HG03175 (cell line): ENCODE measurements at regions not wholly inside any gene's neighbourhood (a gene's known extent, or its start where the extent isn't known, plus 50 kb on each side); places are given as distances from the start of the nearest gene placed in this dataset.
"Not testable (repeated sequence)": the region's sequence is repeated elsewhere in the genome, so short reads cannot be mapped to it uniquely, and the experiment has no call there.

Source experiments
- ATAC-seq: cut with Tn5 transposase; IDR thresholded peaks from one replicate; pipeline ENCODE4 v1.9.1; 2021; ENCODE audit warnings: mild to moderate bottlenecking, moderate library complexity; ENCODE audit not compliant: unreplicated experiment

DNA sequence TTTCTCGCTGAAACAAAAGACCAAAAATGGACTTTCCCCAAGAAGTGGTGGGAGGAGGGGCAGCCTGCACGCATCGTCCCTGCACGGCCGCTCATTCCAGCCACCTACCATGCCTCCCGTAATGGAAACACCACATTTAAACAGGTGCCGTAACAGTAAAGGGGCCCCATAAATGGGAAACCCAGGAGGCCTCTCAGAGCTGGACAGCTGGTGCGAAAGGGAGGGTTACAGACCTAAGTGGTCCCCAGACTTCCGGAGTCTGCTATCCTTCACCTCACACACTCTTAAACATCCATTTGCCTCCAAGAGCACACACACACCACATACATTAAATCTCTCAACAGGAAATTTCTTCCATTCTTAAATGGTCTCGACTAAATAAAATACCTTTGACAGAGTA is 120.7 kb upstream of the SOD1 start:
- ATAC-seq: no peak

DNA sequence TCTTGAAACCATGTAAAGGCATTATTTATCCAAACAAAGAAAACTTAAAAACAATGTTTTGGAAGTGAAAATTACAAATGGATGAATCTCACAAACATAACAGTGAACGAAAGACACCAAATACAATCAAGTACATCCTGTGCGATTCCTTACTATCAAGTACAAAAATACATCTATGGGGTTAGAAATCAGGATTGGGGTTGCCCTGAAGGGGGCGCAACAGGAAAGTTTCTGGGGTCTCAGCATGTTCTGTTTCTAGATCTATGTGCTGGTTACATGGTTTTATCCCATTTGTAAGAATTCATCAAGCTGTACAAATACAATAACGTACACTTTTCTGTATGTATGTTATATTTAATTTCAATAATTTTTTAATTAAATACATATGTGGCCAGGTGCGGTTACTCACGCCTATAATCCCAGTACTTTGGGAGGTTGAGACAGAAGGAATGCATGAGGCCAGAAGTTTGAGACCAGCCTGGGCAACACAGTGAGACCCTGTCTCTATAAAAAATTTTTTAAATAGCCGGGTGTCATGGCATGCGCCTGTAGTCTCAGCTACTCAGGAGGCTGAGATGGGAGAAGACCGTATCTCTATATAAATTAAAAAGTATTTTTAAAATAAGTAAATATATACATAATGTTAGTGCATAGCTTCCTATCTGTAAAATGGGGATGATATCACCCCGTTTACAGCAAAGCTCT is 121.5 kb upstream of the SOD1 start:
- ATAC-seq: no peak

DNA sequence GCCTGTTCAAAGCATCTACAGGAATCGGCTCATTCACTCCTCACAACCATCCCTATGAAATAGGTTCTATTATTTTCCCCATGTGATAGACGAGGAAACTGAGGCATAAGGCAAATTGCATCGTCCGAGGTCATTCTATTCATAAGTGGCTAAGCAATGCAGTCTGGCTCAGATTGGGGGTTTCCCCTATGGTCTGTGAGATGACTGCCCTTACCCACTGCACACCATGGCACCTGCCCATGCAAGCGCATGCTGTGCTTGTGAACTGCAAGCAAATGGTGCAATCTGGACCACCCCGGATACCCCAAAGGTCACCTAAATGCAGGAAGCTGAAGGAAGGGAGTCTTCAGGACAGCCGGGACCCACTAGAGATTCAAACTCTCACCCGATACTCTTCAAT is 123.4 kb upstream of the SOD1 start:
- no peak for ATAC-seq

DNA sequence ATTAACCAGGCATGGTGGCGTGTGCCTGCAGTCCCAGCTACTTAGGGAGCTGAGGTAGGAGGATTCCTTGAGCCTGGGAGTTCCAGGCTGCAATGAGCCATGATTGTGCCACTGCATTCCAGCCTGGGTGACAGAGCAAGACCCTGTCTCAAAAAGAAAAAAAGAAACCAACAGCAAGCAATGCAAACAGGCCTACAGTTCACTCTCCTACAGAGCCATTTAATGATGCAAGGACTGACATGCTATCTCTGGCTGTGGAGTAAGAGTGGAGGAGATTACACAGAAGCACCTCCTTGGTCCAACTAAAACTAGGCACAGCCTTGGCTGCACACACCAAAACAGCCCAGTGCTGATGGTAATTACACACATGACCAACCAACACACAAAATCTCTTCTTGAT is 127.5 kb upstream of the SOD1 start:
- ATAC-seq: no peak

DNA sequence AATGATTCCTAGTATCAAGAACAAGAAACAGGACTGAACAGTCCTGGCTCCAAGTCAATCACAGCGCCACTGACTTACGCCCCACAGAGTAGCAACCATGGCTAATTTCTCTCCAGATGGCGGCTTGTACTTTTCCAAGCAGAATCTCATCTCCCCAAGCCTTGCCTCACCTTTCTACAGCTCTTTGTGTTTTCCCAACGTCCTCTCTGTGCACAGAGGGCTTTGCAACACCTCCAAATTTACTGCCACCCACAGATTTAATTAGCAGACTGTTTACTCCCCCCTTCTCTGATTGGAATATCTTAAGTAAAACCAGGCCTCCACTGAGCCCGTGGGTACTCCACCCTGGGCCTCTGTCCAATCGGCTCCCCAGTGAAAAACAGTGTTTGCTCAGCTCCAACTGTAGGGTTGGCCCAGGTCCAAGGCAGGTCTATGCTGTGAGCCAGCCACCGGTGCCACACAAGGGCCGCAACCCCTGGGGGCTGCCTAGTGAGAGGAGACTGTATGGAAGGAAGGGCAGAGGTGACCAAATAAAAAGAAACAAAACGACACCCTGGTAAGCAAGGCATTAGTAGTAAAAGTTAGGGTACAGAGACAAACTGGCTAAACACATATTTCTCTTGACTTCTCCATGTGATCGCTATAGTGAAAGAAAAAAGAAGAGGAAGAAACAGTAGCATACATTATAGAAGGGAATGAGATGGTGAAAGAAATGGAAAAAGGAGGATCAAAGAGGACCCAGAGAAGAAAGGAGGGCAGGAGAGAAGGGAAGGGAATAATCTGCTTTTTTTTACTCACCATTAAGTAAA is 128.4 kb upstream of the SOD1 start:
- no peak for ATAC-seq

DNA sequence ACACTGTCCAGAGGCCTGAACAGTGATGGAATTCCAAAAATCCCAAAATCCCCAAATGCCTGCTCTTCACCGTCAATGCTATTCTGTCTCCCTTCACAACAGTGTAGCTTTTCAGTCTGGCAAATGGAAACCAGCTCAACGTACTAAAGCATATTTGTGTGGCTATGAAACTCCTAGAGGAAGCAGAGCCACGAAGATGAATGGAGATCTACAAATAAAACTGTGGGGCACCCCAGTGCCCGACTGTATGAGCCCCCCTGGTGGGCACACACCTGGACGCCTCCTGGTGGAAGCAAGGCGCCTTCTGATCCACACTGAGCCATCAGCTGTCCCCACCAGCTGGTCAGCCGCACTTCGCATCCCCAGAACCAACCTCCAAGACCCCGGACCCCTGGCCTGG is 129.1 kb upstream of the SOD1 start:
- no peak for ATAC-seq

DNA sequence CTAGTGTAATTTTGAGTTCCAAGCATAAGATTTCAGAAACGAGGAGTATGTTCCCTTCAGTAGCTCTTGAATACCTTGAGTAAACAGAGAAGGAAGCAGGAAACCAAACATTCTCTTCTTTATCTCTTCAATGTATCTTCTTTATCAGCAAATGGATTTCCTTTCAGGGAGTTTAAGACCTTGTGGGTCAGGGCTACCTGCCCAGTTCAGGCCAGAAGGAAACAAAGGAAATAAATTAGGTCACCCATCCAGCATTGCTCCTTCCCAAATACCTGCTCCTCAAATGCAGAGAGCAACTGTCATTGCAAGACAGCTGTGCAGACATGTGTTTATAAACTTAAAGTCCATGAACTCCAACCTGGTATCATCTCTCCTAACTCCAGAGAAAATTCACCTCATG is 130.1 kb upstream of the SOD1 start:
- ATAC-seq: no peak

DNA sequence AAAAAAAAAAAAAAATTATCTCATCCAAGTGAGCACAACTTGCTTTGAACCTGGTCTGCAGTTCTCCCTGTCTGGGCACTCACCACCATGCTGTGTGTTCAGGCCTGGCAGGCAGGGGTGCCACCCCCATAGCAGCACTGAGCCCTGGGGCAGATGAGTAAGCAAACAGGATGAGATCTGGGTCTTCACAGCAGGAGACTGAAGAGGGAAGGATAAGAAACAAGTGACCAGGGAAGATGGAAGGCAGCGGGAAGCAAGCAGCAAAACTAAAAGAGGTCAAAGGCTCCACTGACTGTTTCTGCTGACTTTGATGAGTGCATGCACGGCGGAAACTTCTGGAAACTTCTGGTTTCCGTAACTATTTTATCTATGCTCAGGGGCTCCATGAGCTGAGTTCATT is 133.5 kb upstream of the SOD1 start:
- ATAC-seq: no peak

DNA sequence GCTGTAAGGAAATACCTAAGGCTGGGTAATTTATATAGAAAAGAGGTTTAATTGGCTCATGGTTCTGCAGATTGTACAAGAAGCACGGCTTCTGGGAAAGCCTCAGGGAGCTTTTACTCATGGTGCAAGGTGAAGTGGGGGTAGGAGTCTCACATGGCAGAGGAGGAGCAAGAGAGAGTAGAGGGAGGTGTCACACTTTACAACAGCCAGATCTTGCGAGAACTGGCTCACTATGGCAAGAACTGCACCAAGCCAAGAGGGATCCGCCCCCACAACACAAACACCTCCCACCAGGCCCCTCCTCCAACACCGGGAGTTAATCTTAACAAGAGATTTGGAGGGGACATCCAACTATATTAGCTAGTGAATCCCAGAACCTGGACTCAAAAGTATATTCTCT is 135.4 kb upstream of the SOD1 start:
- no peak for ATAC-seq

DNA sequence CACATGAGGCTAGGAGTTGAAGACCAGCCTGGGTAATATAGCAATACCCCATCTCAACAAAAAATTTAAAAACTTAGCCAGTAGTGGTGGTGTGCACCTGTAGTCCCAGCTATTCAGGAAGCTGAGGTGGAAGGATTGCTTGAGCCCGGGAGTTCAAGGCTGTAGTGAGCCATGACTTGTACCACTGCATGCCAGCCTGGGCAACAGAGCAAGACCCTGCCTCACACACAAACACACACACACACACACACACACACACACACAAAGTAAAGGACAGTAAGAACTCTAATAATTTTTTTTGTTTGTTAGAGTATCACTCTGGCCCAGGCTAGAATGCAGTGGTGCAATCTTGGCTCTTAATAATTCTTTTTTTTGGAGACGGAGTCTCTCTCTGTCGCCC is 138.0 kb upstream of the SOD1 start:
- ATAC-seq: no peak

DNA sequence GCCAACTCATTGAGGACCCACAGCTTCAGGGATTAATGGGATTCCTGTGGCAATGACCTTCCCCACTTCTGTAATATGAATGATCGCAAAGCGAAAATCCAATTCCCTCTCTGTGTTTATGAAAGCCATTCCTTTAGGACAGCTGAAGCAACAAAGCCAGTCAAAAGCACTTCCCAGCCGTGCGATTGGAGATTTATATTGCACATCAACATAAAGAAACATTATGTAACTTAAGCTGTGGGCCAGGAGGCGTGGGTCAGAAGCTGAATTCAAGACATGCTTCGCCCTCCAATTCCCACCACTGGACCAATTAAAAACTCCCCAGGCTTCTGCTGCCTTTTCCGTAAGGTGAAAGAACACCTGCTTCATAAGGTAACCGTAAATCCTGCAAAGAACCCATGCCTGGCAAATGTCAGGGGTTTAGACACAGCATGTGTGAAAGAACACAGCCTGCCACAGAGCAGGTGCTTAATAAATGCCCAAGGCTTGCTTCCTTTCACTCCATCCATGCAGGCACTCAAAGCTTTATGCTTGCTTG is 138.9 kb upstream of the SOD1 start:
- ATAC-seq: no peak

DNA sequence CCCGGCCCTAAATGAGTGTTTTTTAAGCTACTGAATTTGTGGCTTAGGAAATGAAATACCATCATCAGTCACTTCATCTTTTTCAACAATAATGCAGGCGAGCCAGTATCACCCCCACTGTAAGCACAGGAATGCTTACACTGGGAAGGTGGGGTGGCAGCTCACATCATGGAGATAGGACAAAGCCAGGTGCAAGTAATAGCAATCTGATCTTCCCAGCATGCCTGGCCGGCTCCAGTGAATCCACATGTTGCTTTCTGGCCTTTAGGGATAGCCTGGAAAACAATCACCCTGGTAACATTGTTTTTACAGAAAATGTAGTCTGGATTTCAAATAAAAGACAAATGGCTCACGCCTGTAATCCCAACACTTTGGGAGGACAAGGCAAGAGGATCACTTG is 140.9 kb upstream of the SOD1 start:
- no peak for ATAC-seq

DNA sequence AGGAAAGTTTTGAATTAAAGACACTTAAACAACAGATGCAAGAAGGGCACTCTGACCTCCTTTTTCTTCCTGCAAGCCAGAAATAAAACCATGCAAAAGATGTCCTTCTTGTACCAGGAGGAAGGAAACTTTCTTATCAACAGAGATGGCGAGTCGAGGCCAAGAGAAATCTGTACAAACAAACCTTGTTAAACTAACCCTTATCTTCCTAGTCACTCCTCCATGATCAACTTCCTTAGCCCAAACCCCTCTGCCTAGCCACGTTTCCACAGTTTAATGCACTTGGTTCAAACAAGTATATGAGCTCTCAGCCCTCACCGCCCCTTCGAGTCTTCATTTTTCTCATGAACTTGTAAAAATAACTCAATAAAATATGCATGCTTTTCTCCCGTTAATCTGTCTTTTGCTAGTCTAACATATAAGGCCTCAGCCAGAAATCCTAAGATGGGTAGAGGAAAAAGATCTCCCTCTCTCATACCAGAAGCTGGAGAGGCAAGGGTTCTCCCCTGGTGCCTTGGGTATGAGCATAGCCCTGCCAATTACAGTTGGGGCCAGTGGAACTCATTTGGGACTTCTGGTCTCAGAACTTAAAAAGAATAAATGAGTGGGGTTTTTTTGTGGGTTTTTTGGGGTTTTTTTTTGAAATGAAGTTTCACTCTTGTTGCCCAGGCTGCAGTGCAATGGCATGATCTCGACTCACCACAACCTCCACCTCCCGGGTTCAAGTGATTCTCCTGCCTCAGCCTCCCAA is 141.7 kb upstream of the SOD1 start:
- no peak for ATAC-seq

DNA sequence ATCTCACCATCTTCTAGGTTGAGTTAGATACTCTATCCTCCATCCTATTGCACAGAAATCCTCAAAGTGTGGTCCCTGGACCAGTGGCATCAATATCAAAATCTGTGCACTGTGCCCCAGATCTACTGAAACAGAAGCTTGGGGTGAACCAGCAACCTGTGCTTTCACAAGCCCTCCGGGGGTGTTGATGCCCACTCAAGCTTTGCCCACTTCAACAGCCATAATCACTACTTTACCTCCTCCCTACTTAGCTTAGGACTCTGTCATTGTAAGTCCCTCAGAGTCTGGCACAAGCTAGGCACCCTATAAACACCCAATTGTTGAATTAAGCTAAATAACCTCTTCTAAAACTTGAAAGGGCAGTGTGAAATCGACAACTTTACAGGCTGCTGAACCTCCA is 144.2 kb upstream of the SOD1 start:
- ATAC-seq: no peak

DNA sequence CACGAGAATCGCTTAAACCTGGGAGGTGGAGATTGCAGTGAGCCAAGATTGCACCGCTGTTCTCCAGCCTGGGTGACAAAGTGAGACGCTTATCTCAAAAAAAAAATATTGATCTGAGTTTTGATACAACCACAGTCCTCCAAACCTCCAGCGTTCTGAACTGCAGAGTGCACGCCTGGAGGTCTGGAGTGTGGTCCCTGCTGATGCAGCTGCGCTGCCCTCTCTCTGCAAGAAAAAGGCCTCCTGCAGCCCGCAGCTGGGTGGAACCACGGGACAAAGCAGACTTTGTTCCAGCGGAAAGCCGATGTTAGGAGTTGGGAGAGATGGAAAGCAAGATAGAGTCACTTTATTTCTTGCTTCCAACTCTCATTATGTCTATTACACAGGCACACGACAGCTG is 144.9 kb upstream of the SOD1 start:
- ATAC-seq: no peak

DNA sequence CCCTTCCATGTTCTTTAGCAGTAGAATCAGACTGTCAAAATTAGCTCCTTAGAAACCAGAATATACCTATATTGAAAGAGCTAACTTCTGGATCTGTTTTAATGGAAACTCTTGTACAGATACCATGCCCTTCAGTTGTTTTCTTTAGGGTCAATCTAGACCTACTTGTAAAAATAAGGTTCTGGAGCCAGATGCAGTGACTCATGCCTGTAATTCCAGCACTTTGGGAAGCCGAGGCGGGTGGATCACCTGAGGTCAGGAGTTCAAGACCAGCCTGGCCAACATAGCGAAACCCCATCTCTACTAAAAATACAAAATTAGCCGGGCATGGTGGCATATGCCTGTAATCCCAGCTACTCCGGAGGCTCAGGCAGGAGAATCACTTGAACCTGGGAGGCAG is 146.0 kb upstream of the SOD1 start:
- ATAC-seq: not testable (repeated sequence)

DNA sequence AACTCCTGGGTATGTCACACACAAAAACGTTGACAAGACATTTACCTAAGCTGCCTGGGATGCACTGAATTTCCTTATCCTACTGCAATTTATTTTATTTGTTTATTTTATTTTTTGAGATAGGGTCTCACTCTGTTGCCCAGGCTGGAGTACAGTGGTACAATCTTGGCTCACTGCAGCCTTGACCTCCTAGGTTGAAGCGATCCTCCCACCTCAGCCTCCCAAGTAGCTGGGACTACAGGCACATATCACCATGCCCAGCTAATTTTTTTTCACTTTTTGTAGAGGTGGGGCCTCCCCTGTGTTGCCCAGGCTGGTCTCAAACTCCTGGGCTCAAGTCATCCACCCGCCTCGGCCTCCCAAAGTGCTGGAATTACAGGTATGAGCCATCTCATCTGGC is 147.5 kb upstream of the SOD1 start:
- ATAC-seq: not testable (repeated sequence)

DNA sequence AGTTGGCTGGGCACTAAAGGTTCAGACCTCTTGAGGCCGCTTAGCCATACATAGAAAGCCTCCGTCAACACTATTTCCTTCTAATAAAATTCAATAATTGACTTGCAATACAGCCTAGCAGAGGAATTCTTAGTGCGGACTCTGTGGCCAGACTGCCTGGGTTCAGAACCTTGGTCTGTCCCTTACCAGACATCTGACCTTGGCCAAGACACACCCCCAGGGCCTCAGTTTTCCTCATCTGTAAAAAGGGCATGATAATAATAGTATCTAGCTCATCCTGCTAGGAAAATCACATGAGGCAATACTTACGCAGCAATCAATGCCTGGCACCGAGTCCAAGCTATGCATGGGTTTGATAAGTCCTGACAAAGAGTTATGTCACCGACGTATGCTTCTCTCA is 148.2 kb upstream of the SOD1 start:
- no peak for ATAC-seq

DNA sequence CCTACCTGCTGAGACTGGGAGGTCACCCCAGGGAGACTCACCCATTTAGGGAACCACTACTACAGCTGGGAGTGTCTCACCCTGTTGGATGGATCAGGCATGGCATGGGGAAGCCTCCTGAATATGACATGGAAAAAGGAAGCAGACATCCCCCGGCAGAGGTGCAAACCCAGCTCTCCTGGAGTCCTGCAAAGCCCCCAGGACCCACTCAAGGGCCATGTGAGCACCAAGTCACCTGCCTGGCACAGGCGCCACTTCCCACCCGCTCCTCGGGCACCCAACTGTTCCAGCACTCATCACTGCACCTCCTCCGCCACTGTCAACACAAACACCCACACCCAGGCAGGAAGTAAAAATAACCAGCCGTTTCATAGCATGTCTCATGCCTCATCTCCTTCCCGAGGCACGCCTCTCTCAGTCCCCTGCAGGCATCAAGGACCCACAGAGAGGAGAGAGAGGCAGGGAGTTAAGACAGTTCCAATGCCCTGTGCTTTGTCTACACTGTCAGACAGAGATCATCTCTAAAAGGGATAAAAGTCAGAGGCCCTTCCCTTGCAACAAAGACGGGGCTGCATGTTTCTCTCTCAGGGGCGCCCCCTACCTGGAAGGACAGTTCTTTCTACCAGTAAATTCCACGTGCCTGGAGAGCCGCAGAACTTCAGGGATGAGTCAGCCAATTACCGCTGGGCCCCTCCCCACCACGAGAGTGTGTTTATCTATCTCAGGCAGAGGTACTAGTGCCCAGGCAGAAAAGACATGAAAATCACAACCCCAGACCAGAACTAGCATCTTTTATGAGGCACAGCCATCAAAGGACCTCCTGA is 150.1 kb upstream of the SOD1 start:
- ATAC-seq: peak; percentile 52

DNA sequence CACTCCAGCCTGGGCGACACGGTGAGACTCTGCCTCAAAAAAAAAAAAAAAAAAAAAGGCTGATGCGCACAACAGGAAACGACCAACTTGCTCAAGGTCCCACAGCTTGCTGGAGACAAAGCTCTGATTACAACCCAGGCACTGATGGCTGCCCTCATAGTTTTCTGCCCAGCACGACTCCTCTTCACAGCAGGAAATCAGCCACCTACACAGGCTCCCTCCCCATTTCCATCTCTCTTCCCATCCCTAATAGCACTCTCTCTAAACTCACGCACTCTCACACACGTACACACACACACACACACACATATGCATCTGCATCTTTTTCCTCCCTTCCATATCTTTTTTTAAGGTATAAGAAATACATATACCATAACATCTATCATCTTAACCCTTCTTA is 153.5 kb upstream of the SOD1 start:
- no peak for ATAC-seq

DNA sequence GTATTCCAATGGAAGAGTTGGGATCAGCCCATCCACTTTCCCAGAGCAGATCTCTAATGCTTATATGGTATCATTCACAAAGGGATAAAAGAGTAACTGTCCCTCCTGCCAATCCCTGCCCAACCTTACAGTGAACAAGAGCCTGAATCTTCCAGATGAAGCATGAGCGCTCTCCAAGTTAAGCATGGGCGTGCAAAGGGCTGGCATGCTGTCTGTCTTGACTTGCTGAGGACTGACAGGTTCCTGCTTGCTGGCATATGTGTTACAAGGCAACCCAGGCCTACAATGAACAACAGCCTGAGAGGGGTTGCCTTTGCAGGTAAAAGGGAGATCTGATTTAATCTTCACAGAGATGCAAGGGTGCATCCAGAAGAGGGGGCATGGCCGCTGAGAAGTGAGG is 155.6 kb upstream of the SOD1 start:
- no peak for ATAC-seq
